ENCODE measurements at regions not wholly inside any gene's neighbourhood (a gene's known extent, or its start where the extent isn't known, plus 50 kb on each side); places are given as distances from the start of the nearest gene placed in this dataset.

GRCh38 chr5:168163966-168164365, 127.5 kb upstream of the WWC1 start:
- Histone ChIP-seq H3K4me2 (ENCODE audit: low read depth, low read length, poor library complexity, severe bottlenecking) (no peak overlapping the region), H3K9ac (ENCODE audit: low read length) (no peak overlapping the region), H3F3A (ENCODE audit: insufficient read depth) (no peaks in the 10 kb centered on the region), H3K9me2 (replicated peaks; ENCODE audit: insufficient read depth, low read length) (no peaks in the 10 kb centered on the region), H3K36me3 (ENCODE audit: low read length) (no peaks in the 10 kb centered on the region), H3K27me3 (ENCODE audit: low read length) (no peaks in the 10 kb centered on the region), H3K4me3 (ENCODE audit: insufficient read depth, low read length, poor library complexity, severe bottlenecking) (no peak overlapping the region), H4K20me1 (ENCODE audit: low read depth, low read length) (no peaks in the 10 kb centered on the region), H3K27ac (ENCODE audit: low read depth, low read length) (no peak overlapping the region), H2AFZ (ENCODE audit: low read depth, low read length, severe bottlenecking) (no peak overlapping the region), H3K9me3 (ENCODE audit: insufficient read depth, low read length) (no peaks in the 10 kb centered on the region), H3K79me2 (ENCODE audit: insufficient read depth, low read length) (no peaks in the 10 kb centered on the region)
- no peak for TF ChIP-seq EZH2phosphoT487 (conservative IDR thresholded peaks at IDR 0.05; ENCODE audit: low read length)
- TF ChIP-seq, protein P1, sequence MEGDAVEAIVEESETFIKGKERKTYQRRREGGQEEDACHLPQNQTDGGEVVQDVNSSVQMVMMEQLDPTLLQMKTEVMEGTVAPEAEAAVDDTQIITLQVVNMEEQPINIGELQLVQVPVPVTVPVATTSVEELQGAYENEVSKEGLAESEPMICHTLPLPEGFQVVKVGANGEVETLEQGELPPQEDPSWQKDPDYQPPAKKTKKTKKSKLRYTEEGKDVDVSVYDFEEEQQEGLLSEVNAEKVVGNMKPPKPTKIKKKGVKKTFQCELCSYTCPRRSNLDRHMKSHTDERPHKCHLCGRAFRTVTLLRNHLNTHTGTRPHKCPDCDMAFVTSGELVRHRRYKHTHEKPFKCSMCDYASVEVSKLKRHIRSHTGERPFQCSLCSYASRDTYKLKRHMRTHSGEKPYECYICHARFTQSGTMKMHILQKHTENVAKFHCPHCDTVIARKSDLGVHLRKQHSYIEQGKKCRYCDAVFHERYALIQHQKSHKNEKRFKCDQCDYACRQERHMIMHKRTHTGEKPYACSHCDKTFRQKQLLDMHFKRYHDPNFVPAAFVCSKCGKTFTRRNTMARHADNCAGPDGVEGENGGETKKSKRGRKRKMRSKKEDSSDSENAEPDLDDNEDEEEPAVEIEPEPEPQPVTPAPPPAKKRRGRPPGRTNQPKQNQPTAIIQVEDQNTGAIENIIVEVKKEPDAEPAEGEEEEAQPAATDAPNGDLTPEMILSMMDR (IDR thresholded peaks at IDR 0.05; ENCODE audit: insufficient read depth, low read length, poor library complexity, severe bottlenecking): no peak

DNA sequence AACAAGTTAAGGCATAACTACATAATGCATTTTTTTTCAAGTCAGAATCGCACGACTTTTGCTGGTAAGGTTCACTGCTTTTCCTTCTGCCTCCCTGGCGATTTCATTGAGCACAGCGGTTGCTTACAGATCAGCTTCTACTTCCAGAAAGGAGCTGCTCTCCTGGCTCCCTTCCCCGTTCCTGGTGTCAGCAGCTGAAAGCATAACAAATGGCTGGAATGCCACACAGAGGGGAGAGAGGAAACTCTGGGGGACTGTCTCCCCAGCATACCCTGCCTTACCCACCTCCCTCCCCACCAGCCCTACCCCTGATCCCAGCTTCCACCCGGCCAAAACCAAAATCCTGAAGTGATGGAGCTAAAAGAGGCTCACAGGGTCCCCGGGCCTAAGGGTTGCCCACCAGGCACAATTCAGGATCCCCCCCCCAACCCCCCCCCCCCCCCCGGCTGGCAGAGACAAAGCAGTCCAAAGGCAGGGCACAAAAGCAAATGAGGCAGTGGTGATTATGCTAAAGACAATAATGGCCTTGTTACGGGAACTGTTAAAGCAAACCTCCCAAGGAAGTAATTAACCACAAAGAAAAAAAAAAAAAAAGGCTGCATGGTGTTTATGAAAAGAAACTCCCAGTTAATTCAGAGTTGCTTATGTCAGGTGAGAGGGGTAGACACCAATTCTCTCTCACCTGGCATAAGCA, 126.1 kb upstream of the WWC1 start:
- Histone ChIP-seq H2AFZ (ENCODE audit: low read depth, low read length, severe bottlenecking) (no peak overlapping the region), H3K27ac (ENCODE audit: low read depth, low read length) (no peak overlapping the region), H3K9me2 (replicated peaks; ENCODE audit: insufficient read depth, low read length) (no peaks in the 10 kb centered on the region), H3K27me3 (ENCODE audit: low read length) (no peaks in the 10 kb centered on the region), H3K4me3 (ENCODE audit: insufficient read depth, low read length, poor library complexity, severe bottlenecking) (no peak overlapping the region), H3K36me3 (ENCODE audit: low read length) (no peaks in the 10 kb centered on the region), H3F3A (ENCODE audit: insufficient read depth) (no peaks in the 10 kb centered on the region), H3K9ac (ENCODE audit: low read length) (no peak overlapping the region), H3K79me2 (ENCODE audit: insufficient read depth, low read length) (no peaks in the 10 kb centered on the region), H3K4me2 (ENCODE audit: low read depth, low read length, poor library complexity, severe bottlenecking) (no peak overlapping the region), H3K9me3 (ENCODE audit: insufficient read depth, low read length) (no peaks in the 10 kb centered on the region), H4K20me1 (ENCODE audit: low read depth, low read length) (no peaks in the 10 kb centered on the region)
- no peak for TF ChIP-seq EZH2phosphoT487 (conservative IDR thresholded peaks at IDR 0.05; ENCODE audit: low read length)
- TF ChIP-seq, protein P1 (IDR thresholded peaks at IDR 0.05; ENCODE audit: insufficient read depth, low read length, poor library complexity, severe bottlenecking): no peak

DNA sequence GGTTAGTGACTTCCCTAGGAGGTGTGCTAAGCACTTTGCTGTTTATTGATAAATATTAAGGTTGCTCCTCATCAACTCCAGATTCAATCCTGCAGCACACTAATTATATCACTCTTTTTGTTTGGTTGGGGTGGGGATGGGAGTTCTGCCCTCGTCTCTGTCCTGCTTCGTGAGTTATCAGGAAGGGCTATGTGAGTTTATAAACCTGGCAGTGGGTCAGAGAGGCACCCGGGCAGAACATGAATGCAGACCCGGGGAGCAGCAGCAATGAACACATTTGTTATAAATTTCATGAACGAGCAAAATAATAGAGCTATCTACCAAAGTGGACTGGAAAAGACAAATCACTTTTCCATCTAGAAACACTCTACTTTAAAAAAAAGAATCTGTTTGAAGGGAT, 125.5 kb upstream of the WWC1 start:
- Histone ChIP-seq H3K4me3 (ENCODE audit: insufficient read depth, low read length, poor library complexity, severe bottlenecking) (no peak overlapping the region), H3K9ac (ENCODE audit: low read length) (no peak overlapping the region), H3K36me3 (ENCODE audit: low read length) (no peaks in the 10 kb centered on the region), H3K4me2 (ENCODE audit: low read depth, low read length, poor library complexity, severe bottlenecking) (no peak overlapping the region), H3K27ac (ENCODE audit: low read depth, low read length) (no peak overlapping the region), H3K79me2 (ENCODE audit: insufficient read depth, low read length) (no peaks in the 10 kb centered on the region), H4K20me1 (ENCODE audit: low read depth, low read length) (no peaks in the 10 kb centered on the region), H3K9me2 (replicated peaks; ENCODE audit: insufficient read depth, low read length) (no peaks in the 10 kb centered on the region), H3K9me3 (ENCODE audit: insufficient read depth, low read length) (no peaks in the 10 kb centered on the region), H3F3A (ENCODE audit: insufficient read depth) (no peaks in the 10 kb centered on the region), H2AFZ (ENCODE audit: low read depth, low read length, severe bottlenecking) (no peak overlapping the region), H3K27me3 (ENCODE audit: low read length) (no peaks in the 10 kb centered on the region)
- no peak for TF ChIP-seq EZH2phosphoT487 (conservative IDR thresholded peaks at IDR 0.05; ENCODE audit: low read length)
- TF ChIP-seq, protein P1 (IDR thresholded peaks at IDR 0.05; ENCODE audit: insufficient read depth, low read length, poor library complexity, severe bottlenecking): no peak

All from SU-DHL-6 (cell line).